H9 (cell line): ENCODE measurements at regions not wholly inside any gene's neighbourhood (a gene's known extent, or its start where the extent isn't known, plus 50 kb on each side); places are given as distances from the start of the nearest gene placed in this dataset.

Experiments
- DNase-seq: peaks from one replicate; pipeline ENCODE4 v3.0.0-alpha.2; 2017
- H2AFZ ChIP-seq: one replicate; pipeline ENCODE4 v1.6.1; 2013; ENCODE audit warnings: mild to moderate bottlenecking, low read length, control low read depth, moderate library complexity
- H2AK5ac ChIP-seq: 2 replicates; pipeline ENCODE4 v1.6.1; 2013; ENCODE audit warnings: low read length, control low read depth, mixed read lengths; ENCODE audit not compliant: insufficient read length
- H2BK120ac ChIP-seq: one replicate; pipeline ENCODE4 v1.6.1; 2013; ENCODE audit warnings: low read depth, mild to moderate bottlenecking, low read length, control low read depth, inconsistent platforms; ENCODE audit not compliant: poor library complexity, severe bottlenecking
- H2BK12ac ChIP-seq: 2 replicates; pipeline ENCODE4 v1.6.1; 2013; ENCODE audit warnings: low read length, control low read depth, mixed read lengths, low read depth; ENCODE audit not compliant: insufficient read length
- H2BK15ac ChIP-seq: 2 replicates; pipeline ENCODE4 v1.6.1; 2013; ENCODE audit warnings: low read depth, low read length, control low read depth
- H2BK20ac ChIP-seq: one replicate; pipeline ENCODE4 v1.6.1; 2013; ENCODE audit warnings: low read depth, mild to moderate bottlenecking, low read length, control low read depth, inconsistent platforms; ENCODE audit not compliant: poor library complexity, severe bottlenecking
- H2BK5ac ChIP-seq: 2 replicates; pipeline ENCODE4 v1.6.1; 2013; ENCODE audit warnings: low read length, control low read depth, mixed read lengths; ENCODE audit not compliant: insufficient read length
- H3K14ac ChIP-seq: 2 replicates; pipeline ENCODE4 v1.6.1; 2013; ENCODE audit warnings: low read length, control low read depth; ENCODE audit not compliant: insufficient read depth
- H3K18ac ChIP-seq: 2 replicates; pipeline ENCODE4 v1.6.1; 2013; ENCODE audit warnings: low read depth, mild to moderate bottlenecking, mixed read lengths, low read length, control low read depth; ENCODE audit not compliant: insufficient read length
- H3K23ac ChIP-seq: 2 replicates; pipeline ENCODE4 v1.6.1; 2013; ENCODE audit warnings: low read length, control low read depth, mixed read lengths, low read depth; ENCODE audit not compliant: insufficient read length
- H3K23me2 ChIP-seq: 2 replicates; pipeline ENCODE4 v1.6.1; 2013; ENCODE audit warnings: low read depth, mild to moderate bottlenecking, mixed read lengths, low read length, control low read depth; ENCODE audit not compliant: insufficient read length, poor library complexity, severe bottlenecking
- H3K27ac ChIP-seq: 2 replicates; pipeline ENCODE4 v1.5.1; 2013; ENCODE audit warnings: low read length, control low read depth, mixed read lengths, low read depth; ENCODE audit not compliant: insufficient read length
- H3K27me3 ChIP-seq: 2 replicates; pipeline ENCODE4 v1.6.1; 2013; ENCODE audit warnings: low read length, control low read depth, inconsistent platforms; ENCODE audit not compliant: insufficient read depth
- H3K4ac ChIP-seq: 2 replicates; pipeline ENCODE4 v1.6.1; 2013; ENCODE audit warnings: low read depth, mild to moderate bottlenecking, control low read depth, inconsistent platforms, low read length, moderate library complexity
- H3K4me1 ChIP-seq: 2 replicates; pipeline ENCODE4 v1.6.1; 2013; ENCODE audit warnings: low read length, control low read depth, inconsistent platforms; ENCODE audit not compliant: insufficient read depth
- H3K4me2 ChIP-seq: 2 replicates; pipeline ENCODE4 v1.6.1; 2013; ENCODE audit warnings: low read length, control low read depth, mixed read lengths; ENCODE audit not compliant: insufficient read length, insufficient read depth
- H3K56ac ChIP-seq: 2 replicates; pipeline ENCODE4 v1.6.1; 2013; ENCODE audit warnings: low read depth, mild to moderate bottlenecking, mixed read lengths, low read length, control low read depth; ENCODE audit not compliant: insufficient read length
- H3K79me1 ChIP-seq: 2 replicates; pipeline ENCODE4 v1.6.1; 2013; ENCODE audit warnings: low read depth, mild to moderate bottlenecking, moderate library complexity, low read length, control low read depth, inconsistent platforms; ENCODE audit not compliant: insufficient read depth, poor library complexity, severe bottlenecking
- H3K79me2 ChIP-seq: 2 replicates; pipeline ENCODE4 v1.6.1; 2013; ENCODE audit warnings: low read length, control low read depth, inconsistent platforms; ENCODE audit not compliant: insufficient read depth
- H3K9ac ChIP-seq: 2 replicates; pipeline ENCODE4 v1.6.1; 2013; ENCODE audit warnings: low read length, control low read depth, mixed read lengths; ENCODE audit not compliant: insufficient read length; ENCODE audit errors: extremely low read depth
- H3K9me3 ChIP-seq: one replicate; pipeline ENCODE4 v1.6.1; 2013; ENCODE audit warnings: low read depth, low read length, inconsistent platforms; ENCODE audit not compliant: control insufficient read depth
- H3T11ph ChIP-seq: one replicate; pipeline ENCODE4 v1.6.1; 2013; ENCODE audit warnings: mild to moderate bottlenecking, low read length, control low read depth, inconsistent platforms
- H4K20me1 ChIP-seq: one replicate; pipeline ENCODE4 v1.6.1; 2013; ENCODE audit not compliant: control insufficient read depth, insufficient read length, insufficient read depth
- H4K5ac ChIP-seq: 2 replicates; pipeline ENCODE4 v1.6.1; 2013; ENCODE audit warnings: low read depth, mild to moderate bottlenecking, mixed read lengths, low read length, control low read depth; ENCODE audit not compliant: insufficient read length
- H4K8ac ChIP-seq: replicated peaks from 2 replicates; pipeline ENCODE4 v1.6.1; 2013; ENCODE audit warnings: low read length, control low read depth, mixed read lengths, low read depth; ENCODE audit not compliant: insufficient read length
- H4K91ac ChIP-seq: 2 replicates; pipeline ENCODE4 v1.6.1; 2013; ENCODE audit warnings: low read depth, mild to moderate bottlenecking, moderate library complexity, mixed read lengths, low read length, control low read depth; ENCODE audit not compliant: insufficient read length
- H3K27ac Mint-ChIP-seq, 3 experiments: 2 replicates in 2 of 3; 3 replicates in 1 of 3; pipeline ENCODE4 v1.8.0; 2020 to 2021; ENCODE audit warnings: mixed read lengths in 3 of 3, mild to moderate bottlenecking in 1 of 3, moderate library complexity in 1 of 3
- H3K27me3 Mint-ChIP-seq: 2 replicates; pipeline ENCODE4 v1.8.0; 2021; ENCODE audit warnings: low read depth, mild to moderate bottlenecking, moderate library complexity, mixed read lengths
- H3K36me3 Mint-ChIP-seq, 3 experiments: 2 replicates in 2 of 3; 3 replicates in 1 of 3; pipeline ENCODE4 v1.8.0; 2020 to 2021; ENCODE audit warnings: low read depth in 3 of 3, mixed read lengths in 3 of 3; ENCODE audit not compliant: insufficient read depth in 1 of 3
- H3K4me1 Mint-ChIP-seq, 2 experiments: 2 replicates each; pipeline ENCODE4 v1.8.0; 2020; ENCODE audit warnings: mixed read lengths in 2 of 2
- H3K4me3 Mint-ChIP-seq, 2 experiments: 2 replicates in 1 of 2; 3 replicates in 1 of 2; pipeline ENCODE4 v1.8.0; 2020 to 2021; ENCODE audit warnings: mild to moderate bottlenecking in 2 of 2, mixed read lengths in 2 of 2, moderate library complexity in 1 of 2
- H3K9me3 Mint-ChIP-seq, 2 experiments: 2 replicates in 1 of 2; 3 replicates in 1 of 2; pipeline ENCODE4 v1.8.0; 2020; ENCODE audit warnings: mild to moderate bottlenecking in 2 of 2, mixed read lengths in 2 of 2, moderate library complexity in 1 of 2
- TF ChIP-seq, protein P1 (sequence below): fragments of 200-600 bp; sonication (generic); conservative IDR thresholded peaks from 3 replicates; pipeline ENCODE4 v1.8.0; 2021; ENCODE audit warnings: antibody characterized with exemption, mild to moderate bottlenecking

DNA sequence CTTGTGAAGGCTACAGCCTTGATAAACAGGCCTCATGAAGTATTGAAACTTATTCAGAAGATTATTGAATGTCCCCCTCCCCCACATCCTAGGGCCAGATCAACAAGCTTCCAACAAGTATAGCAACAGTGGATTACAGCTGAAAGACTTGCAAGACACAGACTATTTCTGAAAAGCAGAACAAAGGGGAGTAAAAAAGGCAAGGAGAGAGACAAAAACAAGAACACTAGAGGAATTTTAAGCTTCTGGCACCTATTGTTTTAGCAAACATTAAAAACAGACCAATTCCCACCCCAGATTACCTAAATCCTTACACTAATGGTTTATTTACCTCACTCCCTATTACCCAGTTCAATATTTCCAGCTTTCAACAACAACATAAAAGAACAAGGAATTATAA, 446.3 kb upstream of the FSTL5 start:
- Histone ChIP-seq H3K4me2 (no peak overlapping the region), H3K4ac (no peak overlapping the region), H2BK12ac (no peak overlapping the region), H3T11ph (no peak overlapping the region), H2AFZ (no peak overlapping the region), H3K4me1 (no peaks in the 10 kb centered on the region), H2BK5ac (no peak overlapping the region), H3K79me1 (no peaks in the 10 kb centered on the region), H3K14ac (no peak overlapping the region), H4K20me1 (no peaks in the 10 kb centered on the region), H4K91ac (no peak overlapping the region), H3K9me3 (no peaks in the 10 kb centered on the region), H3K56ac (no peak overlapping the region), H3K79me2 (no peaks in the 10 kb centered on the region), H2AK5ac (no peak overlapping the region), H4K5ac (no peak overlapping the region), H3K23ac (no peak overlapping the region), H3K18ac (no peak overlapping the region), H2BK15ac (no peak overlapping the region), H2BK20ac (no peak overlapping the region), H4K8ac (no peak overlapping the region), H3K23me2 (no peaks in the 10 kb centered on the region), H2BK120ac (no peak overlapping the region), H3K27ac (no peak overlapping the region), H3K27me3 (no peaks in the 10 kb centered on the region), H3K9ac (no peak overlapping the region)
- H3K9me3 Mint-ChIP-seq: peaks cover 2 to 3% of the 10 kb centered on the region in 2 experiments; a peak in 2 of 5 replicates
- TF ChIP-seq, protein P1, sequence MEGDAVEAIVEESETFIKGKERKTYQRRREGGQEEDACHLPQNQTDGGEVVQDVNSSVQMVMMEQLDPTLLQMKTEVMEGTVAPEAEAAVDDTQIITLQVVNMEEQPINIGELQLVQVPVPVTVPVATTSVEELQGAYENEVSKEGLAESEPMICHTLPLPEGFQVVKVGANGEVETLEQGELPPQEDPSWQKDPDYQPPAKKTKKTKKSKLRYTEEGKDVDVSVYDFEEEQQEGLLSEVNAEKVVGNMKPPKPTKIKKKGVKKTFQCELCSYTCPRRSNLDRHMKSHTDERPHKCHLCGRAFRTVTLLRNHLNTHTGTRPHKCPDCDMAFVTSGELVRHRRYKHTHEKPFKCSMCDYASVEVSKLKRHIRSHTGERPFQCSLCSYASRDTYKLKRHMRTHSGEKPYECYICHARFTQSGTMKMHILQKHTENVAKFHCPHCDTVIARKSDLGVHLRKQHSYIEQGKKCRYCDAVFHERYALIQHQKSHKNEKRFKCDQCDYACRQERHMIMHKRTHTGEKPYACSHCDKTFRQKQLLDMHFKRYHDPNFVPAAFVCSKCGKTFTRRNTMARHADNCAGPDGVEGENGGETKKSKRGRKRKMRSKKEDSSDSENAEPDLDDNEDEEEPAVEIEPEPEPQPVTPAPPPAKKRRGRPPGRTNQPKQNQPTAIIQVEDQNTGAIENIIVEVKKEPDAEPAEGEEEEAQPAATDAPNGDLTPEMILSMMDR: no peak
- H3K4me1 Mint-ChIP-seq: peaks cover 25 to 26% of the 10 kb centered on the region in 2 experiments
- H3K27me3 Mint-ChIP-seq: no peaks in the 10 kb centered on the region
- H3K27ac Mint-ChIP-seq: peak overlapping the region; percentile 92 to 96 (median 93)
- peaks cover 0 to 15% (median 3%) of the 10 kb centered on the region in 3 experiments; a peak in 5 of 7 replicates for H3K36me3 Mint-ChIP-seq
- peak overlapping the region in 1 of 2 experiments; percentile 9; a peak in 2 of 5 replicates for H3K4me3 Mint-ChIP-seq
- no peak for DNase-seq
